ENCODE measurements at regions not wholly inside any gene's neighbourhood (a gene's known extent, or its start where the extent isn't known, plus 50 kb on each side); places are given as distances from the start of the nearest gene placed in this dataset.

DNA sequence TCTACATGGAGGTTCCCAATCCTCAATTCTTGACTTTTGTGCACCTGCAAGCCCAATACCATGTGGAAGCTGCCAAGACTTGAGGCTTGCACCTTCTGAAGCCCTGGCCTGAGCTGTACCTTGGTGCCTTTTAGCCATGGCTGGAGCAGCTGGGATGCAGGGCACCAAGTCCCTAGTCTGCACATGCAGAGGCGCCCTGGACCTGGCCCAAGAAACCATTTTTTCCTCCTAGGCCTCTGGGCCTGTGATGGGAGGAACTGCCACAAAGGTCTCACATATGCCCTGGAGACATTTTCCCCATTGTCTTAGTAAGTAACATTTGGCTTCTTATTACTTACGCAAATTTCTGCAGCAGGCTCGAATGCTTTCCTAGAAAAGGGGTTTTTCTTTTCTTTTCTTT, 431.9 kb upstream of the ANO5 start:
- TF ChIP-seq, protein P1, sequence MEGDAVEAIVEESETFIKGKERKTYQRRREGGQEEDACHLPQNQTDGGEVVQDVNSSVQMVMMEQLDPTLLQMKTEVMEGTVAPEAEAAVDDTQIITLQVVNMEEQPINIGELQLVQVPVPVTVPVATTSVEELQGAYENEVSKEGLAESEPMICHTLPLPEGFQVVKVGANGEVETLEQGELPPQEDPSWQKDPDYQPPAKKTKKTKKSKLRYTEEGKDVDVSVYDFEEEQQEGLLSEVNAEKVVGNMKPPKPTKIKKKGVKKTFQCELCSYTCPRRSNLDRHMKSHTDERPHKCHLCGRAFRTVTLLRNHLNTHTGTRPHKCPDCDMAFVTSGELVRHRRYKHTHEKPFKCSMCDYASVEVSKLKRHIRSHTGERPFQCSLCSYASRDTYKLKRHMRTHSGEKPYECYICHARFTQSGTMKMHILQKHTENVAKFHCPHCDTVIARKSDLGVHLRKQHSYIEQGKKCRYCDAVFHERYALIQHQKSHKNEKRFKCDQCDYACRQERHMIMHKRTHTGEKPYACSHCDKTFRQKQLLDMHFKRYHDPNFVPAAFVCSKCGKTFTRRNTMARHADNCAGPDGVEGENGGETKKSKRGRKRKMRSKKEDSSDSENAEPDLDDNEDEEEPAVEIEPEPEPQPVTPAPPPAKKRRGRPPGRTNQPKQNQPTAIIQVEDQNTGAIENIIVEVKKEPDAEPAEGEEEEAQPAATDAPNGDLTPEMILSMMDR (conservative IDR thresholded peaks at IDR 0.05 in 1 of 2, IDR thresholded peaks at IDR 0.05 in 1 of 2; ENCODE audit: low read depth in 1 of 2, low read length in 2 of 2) = no peak
- TF ChIP-seq EZH2 (IDR thresholded peaks at IDR 0.05; ENCODE audit: low read length, missing control alignments) = no peak
